AG04450 (cell line): ENCODE measurements at regions not wholly inside any gene's neighbourhood (a gene's known extent, or its start where the extent isn't known, plus 50 kb on each side); places are given as distances from the start of the nearest gene placed in this dataset.

Experiments used
- CTCF ChIA-PET: fragments of 300-600, 350-600 bp; formaldehyde crosslinking; extraction: SDS; loops from one replicate; lab custom pipeline; 2022; ENCODE audit warnings: antibody characterized with exemption, inconsistent platforms; lab: Charles Lee
- POLR2A ChIA-PET: fragments of 350-600 bp; formaldehyde crosslinking; extraction: SDS; loops from one replicate; lab custom pipeline; 2021; ENCODE audit warnings: antibody characterized with exemption, inconsistent platforms; lab: Yijun Ruan, JAX
- DNase-seq: peaks from one replicate; pipeline ENCODE4 v3.0.0-alpha.2; 2011; ENCODE audit warnings: low read depth, low spot score
- H3K27ac ChIP-seq: one replicate; pipeline ENCODE4 v1.5.1; 2012; ENCODE audit warnings: low read depth, low read length, control low read depth
- H3K27me3 ChIP-seq: one replicate; pipeline ENCODE4 v1.6.0; 2012; ENCODE audit warnings: low read length; ENCODE audit not compliant: control insufficient read depth, insufficient read depth
- H3K4me3 ChIP-seq: 2 replicates; pipeline ENCODE4 v1.5.1; 2011; ENCODE audit warnings: mild to moderate bottlenecking, low read depth, low read length, control low read depth
- H3K9me3 ChIP-seq: 2 replicates; pipeline ENCODE4 v1.5.1; 2012; ENCODE audit warnings: low read length; ENCODE audit not compliant: control insufficient read depth, insufficient read depth
- CTCF ChIP-seq: IDR thresholded peaks from 2 replicates; pipeline ENCODE4 v1.5.1; 2011; ENCODE audit warnings: low read depth, low read length, control low read depth, inconsistent platforms

- TF ChIP-seq CTCF = no peak
- Histone ChIP-seq H3K27ac (no peak overlapping the region), H3K27me3 (no peaks in the 10 kb centered on the region), H3K4me3 (no peak overlapping the region), H3K9me3 (no peaks in the 10 kb centered on the region)
- POLR2A ChIA-PET = no interaction called here
- no peak for DNase-seq
- CTCF ChIA-PET = no interaction called here
Measured at GRCh38 chr2:221308507-221309066, 263.5 kb downstream of the EPHA4 start.

GRCh38 chr2:221309892-221310583, 262.1 kb downstream of the EPHA4 start:
- POLR2A ChIA-PET = no interaction called here
- H3K27me3 ChIP-seq = no peaks in the 10 kb centered on the region
- no peak overlapping the region for H3K27ac ChIP-seq
- TF ChIP-seq CTCF = no peak
- H3K9me3 ChIP-seq = no peaks in the 10 kb centered on the region
- H3K4me3 ChIP-seq = no peak overlapping the region
- DNase-seq = no peak
- CTCF ChIA-PET = no interaction called here

GRCh38 chr2:221310730-221311129, 261.4 kb downstream of the EPHA4 start:
- no peak overlapping the region for H3K27ac ChIP-seq
- ChIA-PET CTCF (no interaction called here), POLR2A (no interaction called here)
- no peak for TF ChIP-seq CTCF
- no peaks in the 10 kb centered on the region for H3K9me3 ChIP-seq
- H3K27me3 ChIP-seq = no peaks in the 10 kb centered on the region
- DNase-seq = no peak
- H3K4me3 ChIP-seq = no peak overlapping the region

GRCh38 chr2:221312634-221313033, 259.5 kb downstream of the EPHA4 start:
- no peaks in the 10 kb centered on the region for H3K27me3 ChIP-seq
- ChIA-PET CTCF (no interaction called here), POLR2A (no interaction called here)
- H3K27ac ChIP-seq = no peak overlapping the region
- H3K4me3 ChIP-seq = no peak overlapping the region
- TF ChIP-seq CTCF = no peak
- H3K9me3 ChIP-seq = no peaks in the 10 kb centered on the region
- no peak for DNase-seq

GRCh38 chr2:221314786-221315185, 257.3 kb downstream of the EPHA4 start:
- no peaks in the 10 kb centered on the region for H3K27me3 ChIP-seq
- DNase-seq = no peak
- no peak overlapping the region for H3K27ac ChIP-seq
- H3K9me3 ChIP-seq = no peaks in the 10 kb centered on the region
- POLR2A ChIA-PET = no interaction called here
- no peak overlapping the region for H3K4me3 ChIP-seq
- no peak for TF ChIP-seq CTCF
- CTCF ChIA-PET = no interaction called here
